GM08714 (cell line): ENCODE measurements at regions not wholly inside any gene's neighbourhood (a gene's known extent, or its start where the extent isn't known, plus 50 kb on each side); places are given as distances from the start of the nearest gene placed in this dataset.

Experiments used
- H3K4me3 ChIP-seq: fragments of 200-500 bp; sonication (Bioruptor generic); 2 replicates; pipeline ENCODE4 v1.5.1; 2014; ENCODE audit warnings: mild to moderate bottlenecking, low read length, inconsistent platforms
- ZNF274 ChIP-seq: IDR thresholded peaks from 2 replicates; pipeline ENCODE4 v1.6.1; 2012; ENCODE audit warnings: mild to moderate bottlenecking, low read depth, low read length

DNA sequence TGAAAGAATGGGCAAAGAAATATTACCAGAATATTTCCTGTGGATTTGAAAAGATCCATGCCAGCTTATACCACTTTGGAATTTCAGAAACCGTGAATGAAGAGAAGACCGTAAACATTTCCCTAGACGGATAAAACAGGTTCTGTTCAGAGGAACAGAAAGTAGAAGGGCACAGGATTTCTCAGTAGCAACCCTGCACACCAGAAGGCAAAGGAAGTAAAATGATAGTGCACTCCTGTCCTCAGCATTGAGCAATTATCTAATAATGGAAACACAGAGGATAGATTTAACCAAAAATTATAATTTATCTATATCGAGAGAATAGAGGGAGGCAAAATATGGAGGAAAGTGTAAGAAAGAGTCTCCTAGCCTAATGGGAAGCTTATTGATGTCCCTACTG lies 87.0 kb upstream of the ITGA6 start:
- no peak for TF ChIP-seq ZNF274
- H3K4me3 ChIP-seq: no peak overlapping the region

- H3K4me3 ChIP-seq: no peak overlapping the region
- TF ChIP-seq ZNF274: no peak
Observed at GRCh38 chr2:172342078-172342477, 85.3 kb upstream of the ITGA6 start.

GRCh38 chr2:172342611-172343010 lies 84.8 kb upstream of the ITGA6 start:
- no peak for TF ChIP-seq ZNF274
- H3K4me3 ChIP-seq: no peak overlapping the region

DNA sequence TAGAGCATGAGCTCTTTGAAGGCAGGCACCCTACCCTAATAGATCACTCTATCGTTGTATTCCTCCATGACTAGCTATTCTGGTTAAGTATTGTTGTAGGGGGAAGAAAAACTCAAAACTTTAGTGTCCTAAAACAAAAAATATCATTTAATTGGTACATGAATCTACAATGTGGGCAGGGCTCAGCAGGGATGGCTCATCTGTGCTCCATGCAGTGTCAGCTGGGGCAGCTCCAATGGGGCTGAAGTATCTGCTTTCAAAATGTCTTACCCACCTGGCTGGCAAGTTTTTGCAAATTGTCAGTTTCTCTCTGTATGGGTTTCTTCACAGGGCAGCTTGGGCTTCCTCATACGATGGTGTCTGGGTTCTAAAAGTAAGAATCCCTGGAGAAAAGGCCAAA lies 83.2 kb upstream of the ITGA6 start:
- no peak overlapping the region for H3K4me3 ChIP-seq
- TF ChIP-seq ZNF274: no peak

GRCh38 chr2:172345956-172346555 lies 81.3 kb upstream of the ITGA6 start:
- no peak for TF ChIP-seq ZNF274
- H3K4me3 ChIP-seq: no peak overlapping the region

GRCh38 chr2:172348555-172349288 lies 78.7 kb upstream of the ITGA6 start:
- H3K4me3 ChIP-seq: no peak overlapping the region
- TF ChIP-seq ZNF274: no peak

- TF ChIP-seq ZNF274: no peak
- no peak overlapping the region for H3K4me3 ChIP-seq
Observed at GRCh38 chr2:172350839-172351479, 76.4 kb upstream of the ITGA6 start.

DNA sequence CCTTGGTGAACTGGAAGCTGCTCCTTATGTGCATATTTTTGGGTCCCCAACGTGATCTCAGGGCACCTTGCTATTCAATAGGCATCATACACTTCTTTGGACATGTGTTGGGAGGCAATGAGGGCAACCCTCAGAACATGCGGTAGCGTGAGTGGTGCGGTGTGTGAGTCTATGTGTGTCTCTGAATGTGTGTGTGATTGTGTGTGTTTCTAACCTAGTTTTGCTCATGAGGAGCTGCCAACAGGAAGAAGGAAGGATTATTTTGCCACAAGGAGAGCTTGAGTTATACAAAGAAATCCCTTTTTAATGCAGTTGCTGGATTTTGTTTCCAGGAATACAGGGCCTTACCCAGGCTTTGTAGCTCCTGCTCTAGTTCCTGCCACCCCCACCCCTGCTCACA lies 75.8 kb upstream of the ITGA6 start:
- TF ChIP-seq ZNF274: no peak
- H3K4me3 ChIP-seq: no peak overlapping the region

GRCh38 chr2:172354347-172354746 lies 73.0 kb upstream of the ITGA6 start:
- no peak for TF ChIP-seq ZNF274
- no peak overlapping the region for H3K4me3 ChIP-seq

DNA sequence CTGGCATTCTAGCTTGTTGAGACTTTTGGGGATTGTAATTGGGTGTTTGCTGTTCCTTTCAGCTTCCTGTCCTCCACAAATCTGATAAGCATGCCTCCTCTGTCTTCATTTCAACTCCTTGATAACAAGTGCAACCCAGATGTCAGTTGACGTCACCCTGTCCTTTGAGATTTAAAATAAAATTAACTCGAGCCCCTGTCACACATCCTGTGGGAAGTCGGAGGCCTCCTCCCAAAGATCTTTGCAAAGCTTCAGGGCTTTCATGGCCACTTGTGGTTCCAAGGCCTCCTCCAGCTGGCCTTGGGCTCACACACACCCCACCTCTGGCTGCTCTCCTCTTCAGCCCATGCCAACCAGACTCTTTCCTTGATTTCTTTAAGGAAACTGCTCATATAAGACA lies 69.9 kb upstream of the ITGA6 start:
- H3K4me3 ChIP-seq: no peak overlapping the region
- TF ChIP-seq ZNF274: no peak

DNA sequence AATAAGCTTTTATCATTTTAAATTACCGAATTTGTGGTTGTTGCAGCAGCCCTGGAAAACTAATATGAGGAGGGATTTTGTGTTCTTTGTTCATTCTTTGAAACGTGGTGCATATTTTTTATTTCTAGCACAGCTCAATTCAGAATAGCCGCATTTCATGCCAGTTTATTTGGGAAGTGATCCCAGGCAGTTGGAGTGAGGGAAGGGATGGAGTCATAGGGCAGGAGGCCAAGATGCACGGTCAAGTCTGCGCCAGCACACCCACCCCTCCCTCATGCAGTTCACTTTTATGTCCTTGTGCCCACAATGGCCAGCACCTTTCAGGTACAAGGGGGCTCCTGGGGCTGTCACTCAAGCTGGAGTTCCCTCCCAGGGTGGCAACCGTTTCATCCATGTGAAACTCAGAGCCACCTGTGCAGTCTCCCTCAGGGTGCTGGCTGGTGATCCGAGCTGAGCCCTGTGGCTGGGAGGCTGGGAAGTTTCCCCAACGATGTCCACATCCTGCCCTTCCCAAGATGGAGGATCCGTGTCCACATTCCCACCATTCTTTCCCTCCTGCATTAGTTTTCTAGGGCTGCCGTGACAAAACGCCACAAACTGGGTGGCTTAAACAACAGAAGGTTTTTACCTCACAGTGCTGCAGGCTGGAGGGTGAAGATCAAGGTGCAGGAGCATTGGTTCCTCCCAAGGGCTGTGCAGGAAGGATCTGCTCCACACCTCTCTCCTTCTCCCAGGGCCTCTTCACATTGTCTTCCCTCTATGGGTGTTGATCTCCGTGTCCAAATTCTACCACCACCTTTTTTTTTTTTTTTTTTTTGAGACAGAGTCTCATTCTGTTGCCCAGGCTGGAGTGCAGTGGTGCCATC lies 68.5 kb upstream of the ITGA6 start:
- no peak overlapping the region for H3K4me3 ChIP-seq
- no peak for TF ChIP-seq ZNF274

DNA sequence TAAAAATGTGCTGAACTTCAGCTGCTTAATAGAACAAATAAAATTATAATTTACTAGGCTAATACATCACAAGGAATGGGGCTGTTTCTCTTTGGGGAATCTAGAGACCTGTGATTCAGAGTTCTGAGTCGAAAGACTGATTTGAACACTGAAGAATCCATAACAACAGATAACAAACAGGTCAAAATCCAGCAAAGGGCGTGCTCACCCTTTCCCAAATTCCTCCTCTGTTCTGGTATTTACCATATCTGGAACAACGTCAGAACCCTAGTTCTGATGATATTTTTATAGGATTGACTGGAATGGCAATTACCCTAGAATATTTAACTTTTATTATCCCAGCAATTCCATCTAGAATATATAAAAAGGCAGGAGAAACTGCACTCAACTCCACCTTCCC lies 66.0 kb upstream of the ITGA6 start:
- no peak for TF ChIP-seq ZNF274
- no peak overlapping the region for H3K4me3 ChIP-seq

- H3K4me3 ChIP-seq: no peak overlapping the region
- TF ChIP-seq ZNF274: no peak
Observed at GRCh38 chr2:172361840-172362239, 65.5 kb upstream of the ITGA6 start.

GRCh38 chr2:172364261-172364660 lies 63.1 kb upstream of the ITGA6 start:
- TF ChIP-seq ZNF274: no peak

More at GRCh38 chr2:172364261-172364660, 63.1 kb upstream of the ITGA6 start:
- no peak overlapping the region for H3K4me3 ChIP-seq
